Forelimb muscle (tissue), 1 donor: ENCODE measurements at regions not wholly inside any gene's neighbourhood (a gene's known extent, or its start where the extent isn't known, plus 50 kb on each side); places are given as distances from the start of the nearest gene placed in this dataset.

Source experiments
- DNase-seq: peaks from one replicate; pipeline ENCODE4 v3.0.0-alpha.2; 2013; ENCODE audit warnings: low read depth

- DNase-seq: no peak
Observed at GRCh38 chr13:36493046-36493445, 60.8 kb downstream of the CCNA1 start.

GRCh38 chr13:36495431-36495830 is 63.1 kb downstream of the CCNA1 start:
- DNase-seq: no peak

GRCh38 chr13:36509369-36509768 is 77.1 kb downstream of the CCNA1 start:
- no peak for DNase-seq

GRCh38 chr13:36512771-36513170 is 80.5 kb downstream of the CCNA1 start:
- DNase-seq: no peak

GRCh38 chr13:36513266-36513665 is 81.0 kb downstream of the CCNA1 start:
- DNase-seq: peak; percentile 24

GRCh38 chr13:36515466-36515865 is 83.2 kb downstream of the CCNA1 start:
- no peak for DNase-seq

GRCh38 chr13:36516225-36516624 is 83.9 kb downstream of the CCNA1 start:
- DNase-seq: no peak

GRCh38 chr13:36518707-36519106 is 86.4 kb downstream of the CCNA1 start:
- no peak for DNase-seq

- no peak for DNase-seq
Observed at GRCh38 chr13:36519432-36519831, 87.1 kb downstream of the CCNA1 start.

- DNase-seq: no peak
Observed at GRCh38 chr13:36520111-36520510, 87.8 kb downstream of the CCNA1 start.

- no peak for DNase-seq
Observed at GRCh38 chr13:36526897-36527296, 94.6 kb downstream of the CCNA1 start.

- no peak for DNase-seq
Observed at GRCh38 chr13:36528105-36528504, 95.8 kb downstream of the CCNA1 start.

GRCh38 chr13:36530050-36530789 is 97.9 kb downstream of the CCNA1 start:
- no peak for DNase-seq

GRCh38 chr13:36530861-36531590 is 98.7 kb downstream of the CCNA1 start:
- no peak for DNase-seq

GRCh38 chr13:36531746-36532486 is 99.6 kb downstream of the CCNA1 start:
- no peak for DNase-seq

GRCh38 chr13:36533806-36534205 is 101.5 kb downstream of the CCNA1 start:
- DNase-seq: no peak

GRCh38 chr13:36536546-36536945 is 104.3 kb downstream of the CCNA1 start:
- DNase-seq: no peak

GRCh38 chr13:36543671-36544070 is 111.4 kb downstream of the CCNA1 start:
- no peak for DNase-seq

- no peak for DNase-seq
Observed at GRCh38 chr13:36548129-36548528, 115.8 kb downstream of the CCNA1 start.

- no peak for DNase-seq
Observed at GRCh38 chr13:36549126-36549702, 116.9 kb downstream of the CCNA1 start.

- DNase-seq: no peak
Observed at GRCh38 chr13:36549755-36550154, 117.5 kb downstream of the CCNA1 start.

GRCh38 chr13:36550177-36550576 is 117.9 kb downstream of the CCNA1 start:
- no peak for DNase-seq
